Epithelial cell of esophagus (primary cell): ENCODE measurements at regions not wholly inside any gene's neighbourhood (a gene's known extent, or its start where the extent isn't known, plus 50 kb on each side); places are given as distances from the start of the nearest gene placed in this dataset.
"Not testable (repeated sequence)": the region's sequence is repeated elsewhere in the genome, so short reads cannot be mapped to it uniquely, and the experiment has no call there.

Source experiments
- DNase-seq: peaks from one replicate; pipeline ENCODE4 v3.0.0; 2010; ENCODE audit warnings: low read depth
- H3K4me3 ChIP-seq: 2 replicates; pipeline ENCODE4 v1.5.1; 2011; ENCODE audit warnings: mild to moderate bottlenecking, low read length, control low read depth
- CTCF ChIP-seq: IDR thresholded peaks from 2 replicates; pipeline ENCODE4 v1.5.1; 2011; ENCODE audit warnings: low read depth, mild to moderate bottlenecking, low read length, control low read depth, inconsistent platforms; ENCODE audit not compliant: insufficient read depth; ENCODE audit errors: missing control alignments

GRCh38 chr13:21884965-21885567 is 214.2 kb downstream of the FGF9 start:
- H3K4me3 ChIP-seq, result no peak overlapping the region
- no peak for DNase-seq
- TF ChIP-seq CTCF, result no peak

- no peak for DNase-seq
- no peak overlapping the region for H3K4me3 ChIP-seq
- no peak for TF ChIP-seq CTCF
Measured at GRCh38 chr13:21885714-21886224, 214.9 kb downstream of the FGF9 start.

GRCh38 chr13:21889651-21890050 is 218.8 kb downstream of the FGF9 start:
- no peak for TF ChIP-seq CTCF
- DNase-seq, result no peak
- H3K4me3 ChIP-seq, result no peak overlapping the region

GRCh38 chr13:21890220-21890619 is 219.3 kb downstream of the FGF9 start:
- not testable (repeated sequence) for DNase-seq, H3K4me3 ChIP-seq

GRCh38 chr13:21894091-21894490 is 223.2 kb downstream of the FGF9 start:
- TF ChIP-seq CTCF, result no peak
- no peak overlapping the region for H3K4me3 ChIP-seq
- no peak for DNase-seq

GRCh38 chr13:21894703-21895699 is 224.1 kb downstream of the FGF9 start:
- DNase-seq, result no peak
- TF ChIP-seq CTCF, result no peak
- H3K4me3 ChIP-seq, result no peak overlapping the region

GRCh38 chr13:21895779-21896178 is 224.9 kb downstream of the FGF9 start:
- H3K4me3 ChIP-seq, result no peak overlapping the region
- no peak for TF ChIP-seq CTCF
- DNase-seq, result no peak
